Caki2 (cell line): ENCODE measurements at regions not wholly inside any gene's neighbourhood (a gene's known extent, or its start where the extent isn't known, plus 50 kb on each side); places are given as distances from the start of the nearest gene placed in this dataset.

Experiments used
- DNase-seq: peaks from one replicate; pipeline ENCODE4 v3.0.0-alpha.2; 2015; ENCODE audit warnings: low read depth
- in situ Hi-C: cut with HindIII; loops from 2 replicates; pipeline ENCODE4 v1.10.0; 2016; ENCODE audit warnings: low sequenced_read_pairs, low pct_unique_long_range_greater_than_20kb, mixed read lengths

DNA sequence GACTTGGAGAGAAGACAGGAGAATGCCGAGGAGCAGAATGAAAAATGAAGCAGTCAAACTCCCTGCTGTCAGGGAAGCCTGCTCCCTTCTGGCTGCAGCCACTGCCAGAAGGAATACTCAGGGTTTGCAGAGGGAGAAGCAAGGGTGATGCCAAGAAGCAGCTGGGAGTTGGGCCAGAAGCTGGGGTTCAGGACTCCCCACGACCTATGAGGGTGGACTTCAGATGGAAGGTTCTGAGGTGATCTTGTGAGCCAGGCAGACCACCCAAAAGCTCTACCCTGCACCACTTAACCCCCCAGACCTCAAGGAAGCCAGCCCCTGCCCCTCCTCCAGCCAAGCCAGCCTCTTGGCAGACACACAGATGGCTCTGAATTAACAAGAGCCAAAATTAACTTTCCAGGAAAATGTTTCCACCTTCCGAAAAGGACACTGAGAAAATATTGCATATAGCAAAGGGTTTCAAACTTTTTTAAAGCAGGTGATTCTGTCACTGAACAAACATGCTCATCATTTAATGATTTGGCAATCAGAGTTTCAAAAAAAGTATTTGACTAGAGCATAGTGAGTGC is 126.0 kb upstream of the ERCC4 start:
- in situ Hi-C loops, result no loop called here
- DNase-seq, result no peak

DNA sequence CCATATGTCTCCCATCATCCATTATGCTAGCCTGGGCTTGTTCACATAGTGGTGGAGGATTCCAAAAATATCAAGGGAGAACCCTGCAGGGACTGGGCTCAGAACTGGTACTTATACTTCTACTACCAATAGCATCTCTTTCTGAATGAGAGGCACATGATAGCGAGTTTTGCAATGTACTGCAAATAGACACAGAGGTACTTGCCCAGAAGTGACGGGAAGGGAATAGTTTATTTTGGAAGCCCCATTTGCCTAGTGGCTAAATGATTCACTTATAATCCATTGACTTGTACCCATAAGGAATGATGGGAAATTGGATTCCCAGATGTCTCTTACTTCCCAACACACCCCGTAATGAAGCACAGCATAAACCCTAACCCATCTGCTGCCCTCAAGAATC is 124.8 kb upstream of the ERCC4 start:
- no peak for DNase-seq
- in situ Hi-C loops, result no loop called here

DNA sequence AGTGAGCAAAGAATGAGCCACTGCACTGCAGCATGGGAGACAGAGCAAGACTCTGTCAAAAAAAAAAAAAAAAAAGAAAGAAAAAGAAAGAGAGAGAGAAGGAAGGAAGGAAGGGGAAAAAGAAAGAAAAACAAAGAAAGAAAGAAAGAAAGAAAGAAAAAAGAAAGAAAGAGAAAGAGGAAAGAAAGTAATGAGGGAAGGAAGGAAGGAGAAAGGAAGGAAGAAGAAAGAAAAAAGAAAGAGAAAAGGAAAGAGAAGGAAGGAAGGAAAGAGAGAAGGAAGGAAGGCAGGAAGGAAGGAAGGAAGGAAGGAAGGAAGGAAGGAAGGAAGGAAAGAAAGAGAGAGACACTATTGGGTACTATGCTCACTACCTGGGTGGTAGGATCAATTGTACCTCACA is 122.2 kb upstream of the ERCC4 start:
- DNase-seq, result no peak
- in situ Hi-C loops, result no loop called here

DNA sequence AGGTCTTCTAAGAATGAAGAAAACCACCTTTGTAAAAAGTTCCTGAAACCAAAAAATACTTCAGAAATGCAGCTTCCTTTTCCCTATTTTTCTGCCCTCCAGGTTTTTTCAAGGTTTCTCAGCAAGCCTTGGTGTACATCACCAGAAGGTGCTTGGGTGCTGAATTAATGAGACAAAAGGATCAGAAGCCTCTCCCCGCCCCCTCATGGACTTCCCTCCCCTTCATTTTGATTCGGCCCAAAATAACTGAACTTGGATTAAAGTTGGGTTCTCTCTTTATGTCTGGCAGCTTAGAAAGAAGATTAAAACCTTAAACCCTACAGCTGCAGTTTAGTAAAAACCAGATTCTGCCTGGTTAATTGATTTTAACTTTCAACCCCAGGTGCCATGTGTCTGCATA is 121.7 kb upstream of the ERCC4 start:
- in situ Hi-C loops, result no loop called here
- no peak for DNase-seq

DNA sequence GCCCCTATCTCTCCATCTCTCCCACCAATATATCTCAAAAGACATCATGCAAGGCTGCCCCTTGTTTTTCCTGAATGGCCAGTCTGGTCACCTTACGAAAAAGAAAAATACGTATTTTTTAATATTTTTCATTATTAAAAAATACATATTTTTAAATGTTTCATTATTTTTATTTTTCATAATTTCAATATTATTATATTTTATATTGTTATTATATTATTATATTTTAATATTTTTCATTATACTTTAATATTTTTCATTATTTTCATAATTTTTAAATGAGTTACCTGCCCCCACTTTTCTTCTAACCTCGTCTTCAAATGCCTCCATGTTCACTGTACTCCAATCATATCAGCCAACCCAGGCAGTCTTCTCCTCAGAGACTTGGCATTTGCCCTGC is 116.0 kb upstream of the ERCC4 start:
- DNase-seq, result no peak
- in situ Hi-C loops, result no loop called here

DNA sequence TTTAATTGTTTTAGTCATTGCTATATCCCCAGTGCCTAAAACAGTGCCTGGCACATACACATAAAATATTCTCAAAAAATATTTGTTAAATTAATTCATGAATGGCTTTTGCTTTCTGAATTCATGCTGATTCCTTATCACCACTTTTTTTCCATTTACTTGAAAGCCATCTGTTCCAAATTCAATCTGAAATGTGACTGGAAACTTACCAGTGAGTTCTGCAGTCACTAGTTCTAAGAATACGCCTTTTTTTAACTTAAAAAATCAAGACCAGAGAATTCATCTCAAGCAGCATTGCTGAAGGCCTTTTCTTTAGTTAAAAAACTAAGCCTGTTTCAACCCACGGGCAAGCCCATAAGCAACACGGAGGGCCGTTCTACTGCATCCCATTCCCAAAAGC is 114.0 kb upstream of the ERCC4 start:
- in situ Hi-C loops, result no loop called here
- no peak for DNase-seq

DNA sequence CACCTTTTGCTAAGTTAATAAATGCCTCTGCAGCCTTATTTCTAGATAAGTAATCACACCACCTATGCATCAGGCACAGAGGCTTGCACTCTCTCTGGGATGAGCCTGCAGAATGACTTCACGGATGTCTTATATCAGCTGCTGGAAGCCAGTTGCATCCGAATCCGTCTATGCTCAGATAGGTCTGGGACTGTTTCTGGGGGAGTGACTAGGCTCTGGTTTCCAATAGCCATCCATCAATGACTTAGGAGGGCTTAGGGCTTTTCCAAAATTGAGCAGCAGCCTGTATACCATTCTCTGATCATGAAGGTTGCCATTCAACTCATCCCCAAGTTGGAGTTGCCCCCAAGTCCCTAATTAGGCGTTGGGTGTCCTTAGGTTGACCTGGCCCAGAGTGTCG is 113.3 kb upstream of the ERCC4 start:
- DNase-seq, result no peak
- in situ Hi-C loops, result no loop called here

DNA sequence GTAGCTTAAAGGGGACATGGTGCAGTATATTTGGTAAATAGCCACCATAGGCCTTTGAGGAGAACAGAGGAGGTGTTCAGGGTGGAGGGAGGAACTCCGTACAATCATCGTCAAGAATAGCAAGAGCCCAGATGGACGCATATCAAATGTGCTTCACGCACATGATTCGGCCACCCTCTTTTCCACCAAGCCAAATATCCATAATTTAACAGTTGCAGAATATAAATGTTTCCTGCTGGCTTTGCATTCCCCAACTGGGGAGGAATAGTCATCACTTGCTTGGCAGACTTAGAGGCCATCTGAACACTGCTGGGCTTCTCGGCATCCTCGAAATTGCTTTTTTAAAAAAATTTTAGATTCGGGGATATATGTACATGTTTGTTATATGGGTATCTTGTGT is 111.9 kb upstream of the ERCC4 start:
- in situ Hi-C loops, result no loop called here

DNA sequence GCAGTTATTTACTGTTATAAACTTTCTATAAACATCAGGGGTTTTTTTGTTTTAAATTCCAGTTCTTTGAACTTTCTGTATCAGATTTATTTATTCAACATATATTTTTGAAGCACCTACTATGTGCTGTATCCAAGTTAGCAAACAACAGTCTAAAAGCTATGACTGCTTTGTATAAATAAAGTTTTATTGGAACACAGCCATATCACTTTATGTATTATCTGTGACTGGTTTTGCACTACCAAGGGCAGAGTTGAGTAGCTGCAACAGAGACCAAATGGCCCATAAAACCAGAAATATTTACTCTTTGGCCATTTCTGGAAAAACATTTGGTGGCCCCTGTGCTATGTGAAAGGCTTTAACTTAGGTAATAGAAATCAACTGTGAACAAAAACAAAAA is 110.2 kb upstream of the ERCC4 start:
- in situ Hi-C loops, result no loop called here
- no peak for DNase-seq

More for the DNA sequence above, 111.9 kb upstream of the ERCC4 start:
- no peak for DNase-seq

DNA sequence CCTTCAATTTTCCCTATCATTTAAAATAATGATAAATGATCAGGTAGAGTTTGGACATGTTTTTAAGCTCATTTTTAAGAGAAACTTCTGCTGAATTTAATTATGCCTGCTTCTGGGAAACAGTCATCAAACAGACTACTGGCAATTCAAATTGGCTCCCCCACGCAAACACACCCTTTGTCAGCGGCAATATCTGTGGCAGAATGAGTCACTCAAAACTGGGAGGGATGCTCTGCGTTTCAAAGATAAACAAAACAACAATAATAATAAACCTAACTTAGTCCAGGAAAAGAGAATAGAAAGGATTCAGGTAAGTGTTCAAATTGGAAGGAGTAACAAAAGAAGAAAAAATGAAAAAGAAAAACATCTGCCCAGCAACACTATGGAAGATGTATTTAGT is 108.1 kb upstream of the ERCC4 start:
- no peak for DNase-seq
- in situ Hi-C loops, result no loop called here

DNA sequence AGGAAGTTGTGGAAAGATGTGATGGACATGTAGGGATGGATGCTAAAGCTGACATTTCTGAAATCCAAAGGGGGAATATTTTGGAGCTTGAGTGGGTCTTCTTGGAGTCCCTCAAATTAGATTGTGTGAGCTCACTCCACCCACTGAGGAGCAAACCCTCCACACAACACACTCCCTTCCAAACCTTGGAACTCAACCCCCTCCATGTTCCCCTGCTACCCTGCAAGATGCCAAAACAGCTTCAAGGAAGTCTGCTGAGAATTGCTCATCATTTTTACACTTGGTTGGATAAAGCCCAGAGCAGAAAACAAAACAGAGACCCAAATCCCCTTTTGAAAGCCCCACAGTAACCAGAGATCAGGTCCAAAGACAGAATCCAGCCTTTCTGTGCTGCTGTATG is 103.3 kb upstream of the ERCC4 start:
- DNase-seq, result no peak
- in situ Hi-C loops, result no loop called here

DNA sequence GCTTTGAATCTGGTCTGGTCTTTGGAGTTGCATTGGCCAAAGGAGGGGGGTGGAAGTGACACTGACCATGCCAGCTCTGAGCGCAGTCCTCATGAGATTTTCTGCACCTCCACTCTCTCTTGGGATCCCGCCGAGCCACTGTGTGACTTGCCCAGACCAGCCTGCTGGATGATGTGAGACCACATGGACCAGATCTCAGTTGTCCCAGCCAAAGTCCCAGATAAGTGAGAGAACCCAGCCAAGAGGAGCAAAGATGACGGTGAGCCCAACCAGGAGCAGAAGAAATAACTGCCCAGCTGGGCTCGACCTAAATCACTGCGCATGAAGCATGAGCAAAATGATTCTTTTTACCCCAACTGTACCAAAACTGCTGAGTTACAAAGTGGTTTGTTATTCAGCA is 96.5 kb upstream of the ERCC4 start:
- in situ Hi-C loops, result no loop called here

DNA sequence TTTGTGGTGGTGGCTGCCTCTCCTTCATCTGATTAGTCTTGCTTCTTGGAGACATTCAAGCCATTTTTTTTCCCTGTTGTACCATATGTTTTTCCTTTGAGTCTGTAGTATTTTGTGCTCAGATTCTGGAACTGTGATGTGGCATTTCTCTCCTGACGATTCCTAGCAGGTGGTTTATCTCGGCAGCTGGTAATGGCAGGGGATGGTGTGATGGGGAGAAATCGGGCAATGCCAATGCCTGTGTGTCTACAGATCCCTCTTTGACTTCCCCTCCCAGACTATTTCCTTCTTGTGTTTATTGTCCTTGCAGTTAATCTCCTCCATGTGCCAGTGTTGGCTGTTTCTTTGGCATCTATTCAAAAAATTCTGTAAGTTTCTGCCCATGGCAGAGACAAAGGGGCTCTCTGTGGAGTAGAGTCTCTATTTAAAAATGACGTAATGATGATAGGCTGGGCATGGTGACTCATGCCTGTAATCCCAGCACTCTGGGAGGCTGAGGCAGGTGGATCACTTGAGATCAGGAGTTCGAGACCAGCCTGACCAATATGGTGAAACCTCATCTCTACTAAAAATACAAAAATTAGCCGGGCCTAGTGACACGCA is 90.2 kb upstream of the ERCC4 start:
- DNase-seq, result no peak
- in situ Hi-C loops, result no loop called here

More for the DNA sequence above, 96.5 kb upstream of the ERCC4 start:
- DNase-seq, result no peak

DNA sequence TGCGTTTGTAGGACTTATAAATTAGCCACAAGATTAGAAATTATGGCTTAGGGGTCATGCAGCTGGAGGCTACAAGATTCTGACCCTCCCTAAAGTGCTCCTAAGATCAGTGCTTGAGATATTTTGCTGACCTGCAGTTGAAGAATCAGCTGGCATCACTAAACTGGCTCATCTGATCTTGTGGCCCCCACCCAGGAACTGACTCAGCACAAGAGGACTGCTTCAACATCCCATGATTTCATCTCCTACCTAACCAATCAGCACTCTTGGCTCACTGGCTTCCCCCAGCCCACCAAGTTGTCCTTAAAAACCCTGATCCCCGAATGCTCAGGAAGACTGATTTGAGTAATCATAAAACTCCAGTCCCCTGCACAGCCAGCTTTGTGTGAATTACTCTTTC is 86.4 kb upstream of the ERCC4 start:
- in situ Hi-C loops, result no loop called here
- no peak for DNase-seq

DNA sequence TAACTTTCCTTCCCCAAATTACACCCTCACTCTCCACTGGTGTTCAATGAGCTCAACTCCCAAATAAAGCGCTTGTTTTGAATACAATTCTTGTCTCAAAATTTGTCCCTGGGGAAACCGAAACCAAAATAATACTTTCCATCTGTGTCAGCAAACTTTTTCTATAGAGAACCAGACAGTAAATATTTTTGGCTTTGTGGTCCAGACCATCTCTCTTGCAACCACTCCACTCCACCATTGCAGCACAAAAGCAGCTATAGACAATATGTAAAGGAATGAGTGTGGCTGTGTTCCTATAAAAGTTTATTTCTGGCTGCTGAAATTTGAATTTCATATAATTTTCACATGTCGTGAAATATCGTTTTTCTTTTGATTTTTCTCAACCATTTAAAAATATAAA is 84.6 kb upstream of the ERCC4 start:
- DNase-seq, result no peak
- in situ Hi-C loops, result no loop called here

DNA sequence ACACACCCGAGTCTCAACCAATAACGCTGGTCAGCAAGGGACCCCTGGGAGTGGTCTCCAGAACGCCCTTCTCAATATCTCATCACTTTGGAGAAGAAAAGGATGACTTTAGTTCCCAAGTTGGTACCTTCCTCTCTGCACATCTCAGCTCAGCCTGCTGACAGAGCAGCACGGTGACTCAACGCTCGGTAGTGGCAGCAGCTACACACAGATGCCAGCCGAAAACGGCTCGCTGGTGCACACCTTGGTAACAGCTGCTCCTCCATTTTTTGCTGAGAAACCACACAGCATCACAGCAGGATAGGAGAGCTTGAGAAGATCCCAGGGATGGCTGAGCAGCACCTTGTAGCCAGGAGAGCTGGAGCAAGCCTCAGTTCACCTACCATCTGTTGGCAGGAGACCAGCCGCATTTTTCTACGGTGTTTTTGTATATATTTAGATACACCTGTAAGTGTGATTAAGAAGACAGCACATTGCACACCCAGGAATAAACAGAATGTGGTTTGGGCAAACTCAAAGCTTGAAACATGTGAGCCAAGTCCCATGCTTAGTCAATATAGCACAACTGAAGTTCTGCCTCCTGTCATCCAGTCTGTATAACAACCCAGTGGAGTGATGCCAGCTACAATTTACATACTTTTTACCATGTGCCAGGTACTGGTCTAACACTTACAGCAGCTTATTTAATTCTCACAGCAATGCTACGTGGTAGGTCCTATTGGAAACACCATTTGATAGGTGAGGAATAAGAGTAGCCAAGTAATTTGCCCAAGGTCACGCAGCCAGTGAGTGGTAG is 83.8 kb upstream of the ERCC4 start:
- in situ Hi-C loops, result no loop called here
- DNase-seq, result no peak

DNA sequence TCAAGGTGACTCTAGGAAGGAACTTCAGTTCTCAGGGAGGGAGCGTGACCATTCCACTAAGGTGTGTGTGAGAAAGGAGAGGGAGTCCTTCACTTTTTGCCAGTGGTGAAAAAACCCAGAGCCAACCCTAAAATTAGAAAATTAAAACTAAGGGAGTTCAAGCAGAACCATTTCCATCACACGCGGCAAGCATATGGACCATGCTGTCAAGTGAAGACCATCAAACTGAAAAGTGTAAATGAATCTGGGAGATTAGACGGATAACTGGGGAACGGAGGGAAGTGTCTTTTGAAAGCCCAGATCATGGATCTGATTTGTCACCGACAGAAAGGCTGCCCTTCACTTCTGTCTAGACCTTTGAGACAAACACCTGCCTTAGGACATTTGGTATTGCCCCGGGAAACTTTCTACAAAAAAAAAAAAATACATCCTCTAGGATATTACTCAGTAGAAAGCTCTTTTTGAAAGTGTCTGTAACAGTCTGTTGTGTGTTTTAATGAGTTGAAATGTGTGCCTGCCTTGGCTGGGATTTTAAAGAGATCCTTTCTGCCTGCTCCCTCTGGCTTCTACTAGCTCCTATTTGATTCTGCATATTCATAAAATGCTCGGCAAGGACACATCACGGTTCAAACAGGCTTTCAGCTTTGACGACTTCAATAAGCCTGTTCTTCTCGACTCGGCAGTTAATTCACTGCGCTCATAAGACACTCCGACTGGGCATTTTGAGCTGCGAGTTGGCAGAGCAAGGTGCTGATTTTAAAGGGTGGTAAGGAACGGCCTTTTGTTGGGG is 81.4 kb upstream of the ERCC4 start:
- no peak for DNase-seq
- in situ Hi-C loops, result no loop called here

DNA sequence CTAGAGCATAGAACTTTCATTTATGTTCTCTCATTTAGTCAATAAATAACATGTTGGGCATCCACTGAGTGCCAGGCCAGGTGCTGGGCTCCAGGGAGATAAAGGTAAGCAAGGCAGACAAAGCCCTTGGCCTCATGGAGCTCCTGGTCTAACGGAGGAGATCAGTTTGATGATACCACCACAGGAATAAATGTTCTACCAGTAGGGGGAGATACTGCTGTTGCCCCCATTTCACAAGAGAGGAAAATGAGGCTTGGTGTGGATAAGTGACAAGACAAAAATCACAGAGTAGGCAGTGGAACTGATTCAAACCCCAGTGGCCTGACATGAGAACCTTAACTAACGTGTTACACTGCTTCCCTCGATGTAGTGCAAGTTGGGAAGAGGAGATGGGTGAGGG is 80.4 kb upstream of the ERCC4 start:
- DNase-seq, result no peak
- in situ Hi-C loops, result no loop called here

DNA sequence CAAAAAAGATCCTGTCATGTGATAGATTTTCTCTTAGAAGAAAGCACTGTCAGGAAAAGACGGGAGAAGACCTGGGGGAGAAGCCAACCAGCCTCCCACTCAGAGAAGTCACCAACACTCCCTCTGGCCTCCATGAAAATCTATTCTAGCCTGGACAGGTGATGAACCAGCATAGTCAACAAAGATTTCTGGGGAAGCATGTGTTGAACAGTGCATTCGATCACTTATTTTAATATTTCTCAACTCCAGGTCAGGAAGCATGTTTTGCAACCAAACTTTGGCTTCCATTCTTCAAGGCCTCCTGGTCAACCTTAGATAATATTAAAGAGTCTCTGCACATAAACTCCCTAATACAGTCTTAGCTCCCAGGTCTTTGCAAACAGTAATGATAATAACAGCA is 74.7 kb upstream of the ERCC4 start:
- in situ Hi-C loops, result no loop called here
- no peak for DNase-seq
